ENCODE measurements at regions not wholly inside any gene's neighbourhood (a gene's known extent, or its start where the extent isn't known, plus 50 kb on each side); places are given as distances from the start of the nearest gene placed in this dataset.

- Histone ChIP-seq H3K9me3 (replicated peaks; ENCODE audit: control insufficient read depth, insufficient read depth, low read length) (no peaks in the 10 kb centered on the region), H3K9me1 (replicated peaks; ENCODE audit: control insufficient read depth, extremely low read depth, insufficient read depth, low read length) (no peaks in the 10 kb centered on the region), H2AFZ (ENCODE audit: low read depth, low read length) (no peak overlapping the region), H3K27ac (ENCODE audit: insufficient read depth, low read depth, low read length) (no peak overlapping the region), H3K27me3 (ENCODE audit: control insufficient read depth in 2 of 2, insufficient read depth in 2 of 2, low read length in 2 of 2) (no peaks in the 10 kb centered on the region), H4K20me1 (replicated peaks; ENCODE audit: control insufficient read depth, extremely low read depth, insufficient read depth, low read length) (no peaks in the 10 kb centered on the region), H3K79me2 (ENCODE audit: control insufficient read depth, insufficient read depth, low read length) (no peaks in the 10 kb centered on the region), H3K36me3 (ENCODE audit: control insufficient read depth in 2 of 2, extremely low read depth in 1 of 2, insufficient read depth in 2 of 2, low read length in 2 of 2) (no peaks in the 10 kb centered on the region), H3K4me3 (replicated peaks in 1 of 3; ENCODE audit: insufficient read depth in 1 of 3, low read depth in 1 of 3, low read length in 3 of 3) (no peak overlapping the region), H3K4me2 (ENCODE audit: insufficient read depth, low read length) (no peak overlapping the region), H3K9ac (replicated peaks; ENCODE audit: extremely low read depth, insufficient read depth, low read length) (no peak overlapping the region), H3K4me1 (ENCODE audit: control insufficient read depth, extremely low read depth, insufficient read depth, low read length) (no peaks in the 10 kb centered on the region)
- TF ChIP-seq EZH2 (IDR thresholded peaks at IDR 0.05; ENCODE audit: borderline replicate concordance, low read depth, low read length, severe bottlenecking) (no peak), CTCF (IDR thresholded peaks at IDR 0.05; ENCODE audit: extremely low read depth in 1 of 2, insufficient read depth in 1 of 2, low read depth in 1 of 2, low read length in 2 of 2) (no peak), MAX (IDR thresholded peaks at IDR 0.05; ENCODE audit: insufficient read depth, insufficient read length) (no peak), MYC (IDR thresholded peaks at IDR 0.05; ENCODE audit: low read depth, low read length) (no peak), FOS (IDR thresholded peaks at IDR 0.05; ENCODE audit: borderline replicate concordance, insufficient read depth, low read length) (no peak), JUN (IDR thresholded peaks at IDR 0.05; ENCODE audit: borderline replicate concordance, insufficient read depth, insufficient read length, low read depth) (no peak)
- intact Hi-C loops (cut with micrococcal nuclease): no loop called here
- CTCF ChIA-PET: interaction anchor here (0.9 to 2.3 kb wide), 4 partner anchors 12 to 141 kb away, joined by 3 to 5 read pairs (median 4); no protein-coding TSS in a partner anchor
- POLR2A ChIA-PET: no interaction called here
- FAIRE-seq (no peak), DNase-seq (ENCODE audit: low read depth, low spot score) (no peak)
- dilution Hi-C loops (cut with MboI; ENCODE audit: extremely low pct_ligation_motif_present, low sequenced_read_pairs): no loop called here
- BruUV-seq (replicated peaks): no TSS peak
These were observed 96.3 kb upstream of the CCND2 start for GRCh38 chr12:4177262-4177661.

All from endothelial cell of umbilical vein (primary cell).